SU-DHL-6 (cell line): ENCODE measurements at regions not wholly inside any gene's neighbourhood (a gene's known extent, or its start where the extent isn't known, plus 50 kb on each side); places are given as distances from the start of the nearest gene placed in this dataset.

Experiments
- EZH2phosphoT487 ChIP-seq: fragments of 200-600 bp; sonication (generic), shearing (Covaris generic); conservative IDR thresholded peaks from 2 replicates; pipeline ENCODE4 v1.6.1; 2018; ENCODE audit warnings: mild to moderate bottlenecking, antibody characterized with exemption, low read length, moderate library complexity, mixed read lengths
- TF ChIP-seq, protein P1 (sequence below): fragments of 200-600 bp; sonication (generic); IDR thresholded peaks from one replicate; pipeline ENCODE4 v1.5.1; 2017; ENCODE audit warnings: antibody characterized with exemption, mild to moderate bottlenecking, low read length, moderate library complexity; ENCODE audit not compliant: insufficient read depth, poor library complexity, severe bottlenecking

DNA sequence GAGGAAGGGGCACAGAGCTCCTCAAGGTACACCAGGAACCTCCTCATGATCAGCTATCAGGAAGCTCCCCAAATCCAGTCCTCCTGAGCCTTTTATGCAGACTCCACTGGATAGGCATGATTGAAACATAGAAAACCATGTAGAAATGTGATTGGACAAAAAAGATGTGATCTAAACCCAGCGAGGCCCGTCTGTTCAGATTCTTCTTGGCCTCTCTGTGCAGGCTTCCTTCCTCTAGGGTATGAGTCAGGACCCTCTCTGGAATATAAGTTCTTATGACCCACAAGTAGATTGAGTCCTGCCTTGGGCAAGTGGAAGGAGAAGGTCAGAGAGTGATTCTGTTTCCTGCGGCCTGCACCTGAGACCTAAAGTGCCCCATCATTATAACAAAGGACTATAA lies 166.3 kb downstream of the PHLDA1 start:
- TF ChIP-seq, protein P1, sequence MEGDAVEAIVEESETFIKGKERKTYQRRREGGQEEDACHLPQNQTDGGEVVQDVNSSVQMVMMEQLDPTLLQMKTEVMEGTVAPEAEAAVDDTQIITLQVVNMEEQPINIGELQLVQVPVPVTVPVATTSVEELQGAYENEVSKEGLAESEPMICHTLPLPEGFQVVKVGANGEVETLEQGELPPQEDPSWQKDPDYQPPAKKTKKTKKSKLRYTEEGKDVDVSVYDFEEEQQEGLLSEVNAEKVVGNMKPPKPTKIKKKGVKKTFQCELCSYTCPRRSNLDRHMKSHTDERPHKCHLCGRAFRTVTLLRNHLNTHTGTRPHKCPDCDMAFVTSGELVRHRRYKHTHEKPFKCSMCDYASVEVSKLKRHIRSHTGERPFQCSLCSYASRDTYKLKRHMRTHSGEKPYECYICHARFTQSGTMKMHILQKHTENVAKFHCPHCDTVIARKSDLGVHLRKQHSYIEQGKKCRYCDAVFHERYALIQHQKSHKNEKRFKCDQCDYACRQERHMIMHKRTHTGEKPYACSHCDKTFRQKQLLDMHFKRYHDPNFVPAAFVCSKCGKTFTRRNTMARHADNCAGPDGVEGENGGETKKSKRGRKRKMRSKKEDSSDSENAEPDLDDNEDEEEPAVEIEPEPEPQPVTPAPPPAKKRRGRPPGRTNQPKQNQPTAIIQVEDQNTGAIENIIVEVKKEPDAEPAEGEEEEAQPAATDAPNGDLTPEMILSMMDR, result no peak
- no peak for TF ChIP-seq EZH2phosphoT487
